ENCODE measurements at regions not wholly inside any gene's neighbourhood (a gene's known extent, or its start where the extent isn't known, plus 50 kb on each side); places are given as distances from the start of the nearest gene placed in this dataset.
A peak's percentile ranks its signal among the peaks of the same experiment; 100 is the strongest.

- DNase-seq, result peak; percentile 74
- in situ Hi-C loops (cut with HindIII; ENCODE audit: low pct_ligation_motif_present, low sequenced_read_pairs), result no loop called here
- no peak for TF ChIP-seq CTCF (IDR thresholded peaks at IDR 0.05; ENCODE audit: low read depth, low read length, missing control alignments)
- Histone ChIP-seq H3K36me3 (replicated peaks) (no peaks in the 10 kb centered on the region), H3K4me3 (ENCODE audit: low read depth, low read length) (no peak overlapping the region), H3K27me3 (replicated peaks) (no peaks in the 10 kb centered on the region), H3K27ac (peak overlapping the region; percentile 42)
Observed at GRCh38 chr4:54877006-54877405, 219.2 kb downstream of the KIT start.

GRCh38 chr4:54872261-54872660 lies 214.5 kb downstream of the KIT start:
- no peaks in the 10 kb centered on the region for H3K27me3 ChIP-seq (replicated peaks)
- H3K36me3 ChIP-seq (replicated peaks), result no peaks in the 10 kb centered on the region
- TF ChIP-seq CTCF (IDR thresholded peaks at IDR 0.05; ENCODE audit: low read depth, low read length, missing control alignments), result no peak
- peak; percentile 52 for DNase-seq
- no peak overlapping the region for H3K27ac ChIP-seq
- no peak overlapping the region for H3K4me3 ChIP-seq (ENCODE audit: low read depth, low read length)
- in situ Hi-C loops (cut with HindIII; ENCODE audit: low pct_ligation_motif_present, low sequenced_read_pairs), result no loop called here

GRCh38 chr4:54863571-54864255 lies 206.0 kb downstream of the KIT start:
- Histone ChIP-seq H3K27ac (no peak overlapping the region), H3K36me3 (replicated peaks) (no peaks in the 10 kb centered on the region), H3K4me3 (ENCODE audit: low read depth, low read length) (no peak overlapping the region), H3K27me3 (replicated peaks) (no peaks in the 10 kb centered on the region)
- no peak for DNase-seq
- in situ Hi-C loops (cut with HindIII; ENCODE audit: low pct_ligation_motif_present, low sequenced_read_pairs), result no loop called here
- no peak for TF ChIP-seq CTCF (IDR thresholded peaks at IDR 0.05; ENCODE audit: low read depth, low read length, missing control alignments)

GRCh38 chr4:54861201-54861600 lies 203.4 kb downstream of the KIT start:
- H3K27me3 ChIP-seq (replicated peaks), result no peaks in the 10 kb centered on the region
- H3K36me3 ChIP-seq (replicated peaks), result no peaks in the 10 kb centered on the region
- H3K4me3 ChIP-seq (ENCODE audit: low read depth, low read length), result no peak overlapping the region
- DNase-seq, result no peak
- no peak for TF ChIP-seq CTCF (IDR thresholded peaks at IDR 0.05; ENCODE audit: low read depth, low read length, missing control alignments)
- in situ Hi-C loops (cut with HindIII; ENCODE audit: low pct_ligation_motif_present, low sequenced_read_pairs), result no loop called here
- no peak overlapping the region for H3K27ac ChIP-seq

- DNase-seq, result no peak
- TF ChIP-seq CTCF (IDR thresholded peaks at IDR 0.05; ENCODE audit: low read depth, low read length, missing control alignments), result no peak
- Histone ChIP-seq H3K4me3 (ENCODE audit: low read depth, low read length) (no peak overlapping the region), H3K27me3 (replicated peaks) (no peaks in the 10 kb centered on the region), H3K27ac (no peak overlapping the region), H3K36me3 (replicated peaks) (no peaks in the 10 kb centered on the region)
- in situ Hi-C loops (cut with HindIII; ENCODE audit: low pct_ligation_motif_present, low sequenced_read_pairs), result no loop called here
Observed at GRCh38 chr4:54855191-54855854, 197.6 kb downstream of the KIT start.

All from brain microvascular endothelial cell (primary cell).